OCI-LY3 (cell line): ENCODE measurements at regions not wholly inside any gene's neighbourhood (a gene's known extent, or its start where the extent isn't known, plus 50 kb on each side); places are given as distances from the start of the nearest gene placed in this dataset.

ENCODE experiments used
- H2AFZ ChIP-seq: fragments of 200-600, 300-600 bp; shearing (Covaris generic); 2 replicates; pipeline ENCODE4 v1.6.0; 2014; ENCODE audit warnings: antibody characterized with exemption, low read depth, low read length
- H3K27ac ChIP-seq: fragments of 200-600, 300-600 bp; sonication (generic); 2 replicates; pipeline ENCODE4 v1.5.1; 2014; ENCODE audit warnings: mild to moderate bottlenecking, low read length, moderate library complexity, mixed read lengths
- H3K27me3 ChIP-seq: fragments of 200-600, 300-600 bp; sonication (generic); 2 replicates; pipeline ENCODE4 v1.6.1; 2014; ENCODE audit warnings: low read depth, low read length, mixed read lengths
- H3K36me3 ChIP-seq: fragments of 200-600, 300-600 bp; sonication (generic); replicated peaks from 2 replicates; pipeline ENCODE3; 2014; ENCODE audit warnings: low read depth, low read length, mixed read lengths
- H3K4me1 ChIP-seq: fragments of 300-600, 200-600 bp; sonication (generic); 2 replicates; pipeline ENCODE4 v1.6.1; 2014; ENCODE audit warnings: low read length, mixed read lengths
- H3K4me2 ChIP-seq: fragments of 200-600, 300-600 bp; sonication (generic); 2 replicates; pipeline ENCODE4 v1.6.1; 2014; ENCODE audit warnings: low read length, mixed read lengths
- H3K4me3 ChIP-seq: fragments of 300-600, 200-600 bp; sonication (generic); 2 replicates; pipeline ENCODE4 v1.5.1; 2014; ENCODE audit warnings: antibody characterized with exemption, mild to moderate bottlenecking, low read length, moderate library complexity
- H3K79me2 ChIP-seq: fragments of 300-600, 200-600 bp; shearing (Covaris generic); 2 replicates; pipeline ENCODE4 v1.6.1; 2014; ENCODE audit warnings: mild to moderate bottlenecking, low read length, mixed read lengths
- H3K9ac ChIP-seq: fragments of 300-600, 200-600 bp; shearing (Covaris generic); 2 replicates; pipeline ENCODE4 v1.6.0; 2014; ENCODE audit warnings: mild to moderate bottlenecking, low read length, moderate library complexity
- H3K9me3 ChIP-seq: fragments of 200-600, 300-600 bp; shearing (Covaris generic); 2 replicates; pipeline ENCODE4 v1.6.1; 2014; ENCODE audit warnings: low read length, mixed read lengths; ENCODE audit not compliant: insufficient read depth
- H4K20me1 ChIP-seq: fragments of 200-600, 300-600 bp; sonication (generic); 2 replicates; pipeline ENCODE4 v1.6.1; 2016; ENCODE audit warnings: low read length, mixed read lengths; ENCODE audit not compliant: insufficient read depth
- EZH2phosphoT487 ChIP-seq: fragments of 200-600 bp; shearing (Covaris generic); IDR thresholded peaks from 2 replicates; pipeline ENCODE4 v1.6.1; 2018; ENCODE audit warnings: antibody characterized with exemption, mixed run types, low read depth
- TF ChIP-seq, protein P1 (sequence below): fragments of 200-600, 300-600 bp; sonication (generic); IDR thresholded peaks from 2 replicates; pipeline ENCODE4 v1.5.1; 2014; ENCODE audit warnings: antibody characterized with exemption, low read length, low read depth

DNA sequence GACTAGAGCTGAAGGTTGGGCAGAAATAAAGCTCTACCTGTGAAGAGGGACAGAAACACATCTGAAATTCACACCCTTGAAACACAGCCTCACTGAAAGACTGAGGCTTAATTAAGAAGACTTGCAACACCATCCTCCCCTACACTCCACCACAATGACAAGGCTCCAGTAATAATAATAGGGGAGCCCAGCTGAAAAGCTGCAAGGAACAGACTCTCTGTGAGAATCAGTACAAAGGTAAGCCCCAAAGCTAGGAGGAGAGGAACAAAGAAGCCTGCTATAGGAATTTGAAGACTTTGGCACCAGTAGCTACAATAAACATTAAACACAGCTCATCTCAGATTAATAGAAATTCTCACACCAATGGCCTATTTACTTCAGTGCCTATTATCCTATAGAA lies 176.9 kb downstream of the FAT3 start:
- H3K9ac ChIP-seq: no peak overlapping the region
- no peak overlapping the region for H3K4me3 ChIP-seq
- H3K27ac ChIP-seq: no peak overlapping the region
- peaks cover 11% of the 10 kb centered on the region for H3K4me1 ChIP-seq
- TF ChIP-seq EZH2phosphoT487: no peak
- TF ChIP-seq, protein P1, sequence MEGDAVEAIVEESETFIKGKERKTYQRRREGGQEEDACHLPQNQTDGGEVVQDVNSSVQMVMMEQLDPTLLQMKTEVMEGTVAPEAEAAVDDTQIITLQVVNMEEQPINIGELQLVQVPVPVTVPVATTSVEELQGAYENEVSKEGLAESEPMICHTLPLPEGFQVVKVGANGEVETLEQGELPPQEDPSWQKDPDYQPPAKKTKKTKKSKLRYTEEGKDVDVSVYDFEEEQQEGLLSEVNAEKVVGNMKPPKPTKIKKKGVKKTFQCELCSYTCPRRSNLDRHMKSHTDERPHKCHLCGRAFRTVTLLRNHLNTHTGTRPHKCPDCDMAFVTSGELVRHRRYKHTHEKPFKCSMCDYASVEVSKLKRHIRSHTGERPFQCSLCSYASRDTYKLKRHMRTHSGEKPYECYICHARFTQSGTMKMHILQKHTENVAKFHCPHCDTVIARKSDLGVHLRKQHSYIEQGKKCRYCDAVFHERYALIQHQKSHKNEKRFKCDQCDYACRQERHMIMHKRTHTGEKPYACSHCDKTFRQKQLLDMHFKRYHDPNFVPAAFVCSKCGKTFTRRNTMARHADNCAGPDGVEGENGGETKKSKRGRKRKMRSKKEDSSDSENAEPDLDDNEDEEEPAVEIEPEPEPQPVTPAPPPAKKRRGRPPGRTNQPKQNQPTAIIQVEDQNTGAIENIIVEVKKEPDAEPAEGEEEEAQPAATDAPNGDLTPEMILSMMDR: no peak
- H3K4me2 ChIP-seq: no peak overlapping the region
- H3K27me3 ChIP-seq: no peaks in the 10 kb centered on the region
- no peak overlapping the region for H2AFZ ChIP-seq
- H3K36me3 ChIP-seq: no peaks in the 10 kb centered on the region
- H3K79me2 ChIP-seq: no peaks in the 10 kb centered on the region
- no peaks in the 10 kb centered on the region for H3K9me3 ChIP-seq
- no peaks in the 10 kb centered on the region for H4K20me1 ChIP-seq

DNA sequence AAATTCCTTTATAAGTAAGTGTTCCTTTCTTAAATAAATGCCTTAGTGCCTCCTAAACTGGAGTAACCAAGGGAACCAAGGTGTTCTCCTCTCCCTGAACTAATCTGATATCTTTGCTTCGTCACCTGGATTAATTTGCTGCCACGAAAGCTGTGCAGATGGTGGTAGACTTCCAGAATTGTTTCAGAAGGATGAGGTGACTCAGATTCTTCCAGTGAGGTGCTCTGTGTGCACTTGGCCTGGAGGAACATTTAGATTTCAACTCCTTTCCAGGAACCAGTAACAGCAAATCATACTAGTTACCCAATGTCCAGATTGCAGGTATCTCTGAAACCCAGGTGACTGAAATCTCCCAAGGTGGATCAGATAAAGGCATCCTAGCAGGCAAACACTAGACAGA lies 181.9 kb downstream of the FAT3 start:
- H3K27ac ChIP-seq: no peak overlapping the region
- no peaks in the 10 kb centered on the region for H3K4me1 ChIP-seq
- H3K4me2 ChIP-seq: no peak overlapping the region
- no peak overlapping the region for H3K4me3 ChIP-seq
- no peaks in the 10 kb centered on the region for H3K36me3 ChIP-seq
- H3K27me3 ChIP-seq: no peaks in the 10 kb centered on the region
- TF ChIP-seq, protein P1: no peak
- TF ChIP-seq EZH2phosphoT487: no peak
- no peaks in the 10 kb centered on the region for H4K20me1 ChIP-seq
- no peak overlapping the region for H2AFZ ChIP-seq
- H3K9ac ChIP-seq: no peak overlapping the region
- no peaks in the 10 kb centered on the region for H3K9me3 ChIP-seq
- no peaks in the 10 kb centered on the region for H3K79me2 ChIP-seq

GRCh38 chr11:92409355-92409754 lies 184.7 kb downstream of the FAT3 start:
- no peaks in the 10 kb centered on the region for H3K79me2 ChIP-seq
- no peak overlapping the region for H3K4me3 ChIP-seq
- H4K20me1 ChIP-seq: no peaks in the 10 kb centered on the region
- no peaks in the 10 kb centered on the region for H3K36me3 ChIP-seq
- H3K27me3 ChIP-seq: no peaks in the 10 kb centered on the region
- no peak overlapping the region for H3K27ac ChIP-seq
- H2AFZ ChIP-seq: no peak overlapping the region
- H3K4me1 ChIP-seq: peaks cover 13% of the 10 kb centered on the region
- no peak overlapping the region for H3K9ac ChIP-seq
- H3K4me2 ChIP-seq: no peak overlapping the region
- no peaks in the 10 kb centered on the region for H3K9me3 ChIP-seq
- TF ChIP-seq, protein P1: no peak
- no peak for TF ChIP-seq EZH2phosphoT487

GRCh38 chr11:92409956-92410355 lies 185.3 kb downstream of the FAT3 start:
- H4K20me1 ChIP-seq: no peaks in the 10 kb centered on the region
- no peaks in the 10 kb centered on the region for H3K36me3 ChIP-seq
- TF ChIP-seq EZH2phosphoT487: no peak
- TF ChIP-seq, protein P1: no peak
- no peak overlapping the region for H3K9ac ChIP-seq
- peaks cover 19% of the 10 kb centered on the region for H3K4me1 ChIP-seq
- no peak overlapping the region for H3K27ac ChIP-seq
- H2AFZ ChIP-seq: no peak overlapping the region
- H3K4me2 ChIP-seq: no peak overlapping the region
- no peaks in the 10 kb centered on the region for H3K9me3 ChIP-seq
- H3K4me3 ChIP-seq: no peak overlapping the region
- no peaks in the 10 kb centered on the region for H3K27me3 ChIP-seq
- no peaks in the 10 kb centered on the region for H3K79me2 ChIP-seq
